Cerebellar nuclear complex (tissue), 1 donor: ENCODE measurements at regions not wholly inside any gene's neighbourhood (a gene's known extent, or its start where the extent isn't known, plus 50 kb on each side); places are given as distances from the start of the nearest gene placed in this dataset.
"Not testable (repeated sequence)": the region's sequence is repeated elsewhere in the genome, so short reads cannot be mapped to it uniquely, and the experiment has no call there.

Experiments used
- DNase-seq, 2 experiments: peaks; one replicate each; lab custom pipeline; 2025; lab: John Stamatoyannopoulos, UW

DNA sequence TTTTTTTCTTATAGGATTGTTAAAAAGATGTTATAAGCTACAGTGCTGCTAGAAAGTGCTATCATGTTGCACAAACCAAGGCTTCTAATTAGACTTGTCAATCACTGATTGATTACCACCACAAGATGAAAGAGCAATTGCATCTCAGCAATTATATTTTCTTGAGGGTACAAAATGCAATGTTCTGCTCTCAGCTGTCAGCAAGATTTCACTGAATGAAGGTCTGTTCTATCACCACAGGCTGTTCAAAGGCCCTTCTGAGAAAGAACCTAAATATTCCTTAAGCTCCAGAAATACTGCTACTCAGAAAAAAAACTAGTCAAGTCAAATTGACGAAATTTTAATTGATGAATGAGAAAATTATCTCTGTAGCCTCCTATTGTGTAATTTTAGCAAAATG is 301.9 kb upstream of the KYNU start:
- no peak for DNase-seq

DNA sequence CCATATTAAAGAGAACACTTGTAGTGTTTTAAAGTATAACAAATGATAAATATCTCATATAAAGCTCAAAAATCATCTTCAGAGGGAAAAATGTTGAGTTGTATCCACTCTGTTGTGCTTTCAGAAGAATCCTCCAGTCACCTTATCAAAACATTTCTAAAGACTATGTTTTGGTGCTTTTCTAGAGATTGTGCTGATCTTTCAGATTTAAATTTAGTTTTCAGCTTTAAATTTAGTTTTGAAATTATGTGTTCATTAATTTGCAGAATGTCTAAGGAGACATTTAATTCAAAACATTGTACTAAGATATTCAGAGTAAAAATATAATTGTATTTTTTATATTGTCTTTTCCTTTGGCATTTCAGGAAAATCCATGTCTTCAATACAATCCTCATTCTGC is 303.1 kb upstream of the KYNU start:
- DNase-seq, result no peak

DNA sequence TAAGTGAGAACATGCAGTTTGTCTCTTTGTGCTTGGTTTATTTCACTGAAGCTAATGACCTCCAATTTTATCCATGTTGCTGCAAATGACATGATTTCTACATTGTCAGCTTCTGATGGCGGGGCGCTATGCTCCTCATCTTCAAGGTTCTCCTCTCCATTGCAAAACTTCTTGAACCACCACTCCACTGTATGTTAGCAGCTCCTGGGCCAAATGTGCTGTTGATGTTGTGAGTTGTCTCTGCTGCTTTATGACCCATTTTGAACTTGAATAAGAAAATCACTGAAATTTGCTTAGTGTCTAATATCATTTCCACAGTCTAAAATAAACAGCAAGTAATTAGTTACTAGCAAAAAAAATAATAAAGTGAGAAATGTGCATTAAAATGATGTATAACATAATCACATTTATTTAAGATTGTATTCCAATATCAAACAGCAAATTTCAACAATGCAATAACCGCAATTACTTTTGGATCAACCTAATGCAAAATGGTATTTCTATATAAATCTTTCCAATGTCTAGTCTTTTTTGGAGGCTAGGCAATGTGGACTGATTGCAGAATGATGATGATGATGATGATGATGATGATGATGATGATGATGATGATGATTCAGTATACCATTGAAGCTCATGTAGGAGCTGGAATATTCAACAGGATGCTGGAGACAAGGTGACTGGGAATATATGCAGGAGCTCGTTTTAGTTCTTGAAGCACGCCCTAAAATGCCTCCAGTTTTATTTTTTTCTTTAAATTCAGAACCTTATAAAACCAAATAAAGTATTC is 304.9 kb upstream of the KYNU start:
- DNase-seq, result no peak

DNA sequence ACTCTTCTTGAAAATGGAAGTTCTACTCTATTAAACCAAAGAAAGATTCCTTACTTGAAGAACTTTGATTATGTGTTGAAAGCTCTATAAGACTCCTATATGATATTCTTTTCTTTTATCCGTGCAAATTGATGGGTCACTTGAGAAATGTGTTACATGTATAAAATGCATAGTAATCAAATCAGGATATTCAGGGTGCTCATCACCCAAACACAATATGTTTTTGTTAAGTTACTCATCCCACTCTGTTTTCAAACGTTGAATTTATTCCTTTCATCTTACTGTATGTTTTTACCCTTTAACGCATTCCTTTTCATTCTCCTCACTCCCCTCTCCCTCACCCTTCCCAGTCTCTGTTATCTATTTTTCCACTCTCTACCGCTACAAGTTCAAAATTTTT is 305.5 kb upstream of the KYNU start:
- no peak for DNase-seq

DNA sequence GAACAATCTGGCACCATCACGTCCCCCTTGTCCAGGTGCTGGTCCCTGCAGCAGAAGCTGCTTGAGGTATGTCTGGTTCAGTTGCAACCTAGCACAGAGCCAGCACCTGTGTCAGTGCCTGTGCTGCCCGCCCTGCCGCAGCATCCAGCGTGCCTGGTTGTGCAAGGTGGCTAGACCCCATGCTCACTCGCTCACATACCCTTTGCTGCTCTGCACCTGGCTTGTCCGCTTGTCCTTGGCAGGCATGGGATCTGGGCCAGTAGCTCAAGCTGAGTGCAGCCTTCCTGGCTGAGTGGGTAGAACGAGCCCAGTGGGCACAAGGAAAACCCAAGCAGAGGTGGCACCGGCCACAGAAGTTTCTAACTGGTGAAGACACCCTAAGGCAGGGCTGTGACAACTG is 314.6 kb upstream of the KYNU start:
- no peak for DNase-seq

DNA sequence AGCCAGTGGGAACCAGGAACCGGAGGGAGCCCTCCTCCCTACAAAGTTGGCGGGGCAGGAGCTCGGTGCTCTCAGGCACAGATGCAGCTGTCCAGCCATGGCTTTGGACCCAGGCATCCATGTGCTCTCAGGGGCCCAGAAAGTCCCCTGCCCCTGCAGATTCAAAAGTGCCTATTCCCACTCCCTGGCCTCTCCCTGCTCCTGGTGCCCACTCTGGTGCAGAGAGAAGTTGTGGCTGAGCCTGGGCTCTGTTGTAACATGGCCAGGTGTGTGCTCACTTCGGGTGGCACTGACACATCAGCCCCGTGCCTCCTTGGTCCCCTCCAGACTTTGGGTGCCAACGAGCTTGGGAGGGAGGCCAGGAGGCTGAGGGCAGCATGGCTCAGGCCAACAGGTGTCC is 315.8 kb upstream of the KYNU start:
- DNase-seq, result no peak

DNA sequence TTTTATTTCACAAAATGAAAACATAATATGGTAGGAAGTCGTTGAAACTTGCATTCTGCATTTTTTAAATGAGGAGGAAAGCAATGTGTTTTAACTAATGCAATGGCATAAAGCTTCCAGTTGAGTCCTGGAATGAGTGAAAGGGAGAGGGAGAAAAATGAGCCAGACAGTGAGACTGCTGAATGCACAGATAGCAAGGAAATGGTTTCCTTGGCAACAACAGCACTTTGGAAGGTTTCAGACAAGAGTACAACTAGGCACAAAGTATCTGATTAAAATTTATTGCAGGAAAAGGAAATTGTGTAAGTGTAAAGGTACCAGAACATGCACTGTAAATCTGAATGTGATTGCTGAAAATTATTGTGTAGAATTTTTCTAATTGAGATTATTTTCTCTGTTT is 320.1 kb upstream of the KYNU start:
- DNase-seq, result no peak

DNA sequence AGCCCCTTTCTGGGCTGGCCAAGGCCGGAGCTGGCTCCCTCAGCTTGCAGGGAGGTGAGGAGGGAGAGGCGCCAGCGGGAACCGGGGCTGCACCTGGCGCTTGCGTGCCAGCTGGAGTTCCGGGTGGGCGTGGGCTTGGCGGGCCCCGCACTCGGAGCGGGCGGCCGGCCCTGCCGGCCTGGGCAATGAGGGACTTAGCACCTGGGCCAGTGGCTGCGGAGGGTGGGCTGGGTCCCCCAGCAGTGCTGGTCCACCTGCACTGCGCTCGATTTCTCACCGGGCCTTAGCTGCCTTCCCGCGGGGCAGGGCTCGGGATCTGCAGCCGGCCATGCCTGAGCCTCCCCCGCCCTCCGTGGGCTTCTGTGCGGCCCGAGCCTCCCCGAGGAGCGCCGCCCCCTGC is 331.5 kb upstream of the KYNU start:
- not testable (repeated sequence) for DNase-seq

DNA sequence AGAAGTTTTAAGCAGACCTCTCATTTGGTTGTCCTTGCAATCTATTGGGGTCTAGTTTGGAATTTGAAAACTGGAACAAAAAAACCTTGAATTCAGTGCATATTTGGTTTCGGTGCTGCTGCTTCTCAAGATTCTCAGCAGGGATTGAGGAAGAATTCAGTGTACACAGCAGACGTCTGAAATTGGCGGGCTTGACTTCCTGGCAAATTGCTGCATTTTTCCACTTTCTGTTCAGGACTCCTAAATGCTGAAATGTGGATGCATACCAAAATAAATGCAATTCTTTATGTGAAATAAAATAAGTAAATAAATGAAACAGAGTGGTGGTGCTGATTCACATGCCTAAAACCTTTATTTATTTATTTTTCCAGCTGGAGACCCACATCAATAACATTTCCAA is 332.4 kb upstream of the KYNU start:
- DNase-seq, result no peak

DNA sequence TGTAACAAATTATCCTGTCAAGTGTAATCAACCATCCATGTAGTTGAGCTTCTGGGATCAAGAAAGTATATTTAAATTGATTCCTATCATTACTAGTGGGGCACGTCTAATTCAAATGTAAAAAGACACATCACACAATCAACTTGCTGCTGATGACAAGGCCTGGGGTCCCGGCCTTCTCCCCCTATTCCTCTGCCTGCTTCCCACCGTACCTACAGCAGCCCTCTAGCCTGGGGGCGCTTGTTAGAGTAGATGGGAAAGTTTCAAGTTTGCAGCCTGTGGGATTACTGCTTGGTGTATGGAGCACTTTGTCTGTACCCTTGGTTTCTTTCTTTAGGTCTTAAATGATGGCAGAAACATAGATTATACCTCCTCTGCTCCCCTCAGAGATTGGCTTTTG is 333.3 kb upstream of the KYNU start:
- DNase-seq, result no peak

DNA sequence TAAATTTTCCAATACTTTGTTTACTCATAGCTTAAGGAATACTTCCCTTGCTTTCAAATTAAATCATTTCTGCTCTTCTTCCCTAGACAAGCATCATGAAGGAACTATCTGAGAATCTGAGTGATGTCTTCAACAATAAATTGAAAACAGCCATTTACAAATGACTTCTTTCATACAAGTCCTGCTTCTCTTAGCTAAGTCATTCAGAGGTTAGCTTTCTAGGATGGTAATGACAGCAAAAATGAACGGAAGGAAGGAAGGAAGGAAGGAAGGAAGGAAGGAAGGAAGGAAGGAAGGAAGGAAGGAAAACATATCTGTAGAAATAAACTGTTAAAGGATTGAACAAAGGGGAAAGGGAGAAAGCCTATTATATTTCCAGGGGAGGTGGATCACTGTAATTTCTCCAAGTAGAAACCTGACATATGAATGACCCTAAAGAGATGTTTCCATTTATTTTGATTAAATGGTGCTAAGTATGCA is 335.0 kb upstream of the KYNU start:
- DNase-seq, result no peak

DNA sequence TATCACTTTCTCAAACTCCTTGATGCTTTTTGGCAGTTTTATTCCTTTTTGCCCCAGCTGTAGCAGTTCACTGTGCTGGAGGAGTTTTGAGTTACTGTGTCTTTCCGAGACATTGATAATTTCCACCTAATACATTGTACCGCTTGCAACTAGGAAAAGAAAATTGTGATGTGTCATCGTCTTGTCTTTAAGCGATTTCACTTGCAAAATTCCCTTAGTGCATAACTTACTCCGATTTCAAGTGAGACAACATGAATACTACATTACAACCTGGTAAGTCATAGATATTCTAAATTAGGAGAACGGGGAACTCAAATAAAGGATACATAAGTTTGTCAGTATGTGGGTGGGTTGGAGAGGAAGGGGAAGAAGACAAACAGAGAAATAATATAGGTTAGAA is 340.5 kb upstream of the KYNU start:
- DNase-seq, result no peak

DNA sequence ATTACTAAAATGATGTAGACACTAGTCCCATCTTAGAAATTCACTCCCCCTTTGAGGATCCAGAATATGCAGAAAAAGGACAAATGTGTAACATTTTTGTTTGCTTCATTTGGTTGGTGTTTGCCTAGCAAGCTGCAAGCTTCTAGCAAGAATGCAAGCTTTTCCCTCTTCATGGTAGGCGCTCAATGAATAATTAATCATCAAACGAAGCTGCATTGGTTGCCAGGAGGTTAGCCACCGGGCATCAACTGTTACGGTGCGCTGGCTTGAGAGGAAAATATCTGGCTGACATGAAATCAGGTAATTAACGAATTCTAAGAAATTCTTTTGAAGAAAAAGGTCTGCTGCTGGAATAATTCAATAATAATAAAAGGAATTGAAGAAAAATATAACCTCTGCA is 341.0 kb upstream of the KYNU start:
- no peak for DNase-seq

DNA sequence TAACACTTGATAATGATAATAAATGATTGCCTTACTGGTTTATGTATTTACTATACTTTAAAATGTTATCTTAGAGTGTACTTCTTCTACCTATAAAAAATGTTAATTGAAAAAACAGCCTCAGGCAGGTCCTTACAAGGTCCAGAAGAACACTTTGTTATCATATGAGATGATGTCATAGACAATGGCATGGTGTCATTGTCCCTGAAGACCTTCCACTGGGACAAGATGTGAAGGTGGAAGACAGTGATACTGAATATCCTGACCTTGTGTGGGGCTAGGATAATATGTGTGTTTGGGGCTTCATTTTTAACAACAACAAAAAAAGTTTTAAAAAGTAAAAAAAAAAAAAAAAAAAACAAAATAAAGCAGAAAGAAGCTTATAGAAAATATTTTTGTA is 342.2 kb upstream of the KYNU start:
- no peak for DNase-seq

DNA sequence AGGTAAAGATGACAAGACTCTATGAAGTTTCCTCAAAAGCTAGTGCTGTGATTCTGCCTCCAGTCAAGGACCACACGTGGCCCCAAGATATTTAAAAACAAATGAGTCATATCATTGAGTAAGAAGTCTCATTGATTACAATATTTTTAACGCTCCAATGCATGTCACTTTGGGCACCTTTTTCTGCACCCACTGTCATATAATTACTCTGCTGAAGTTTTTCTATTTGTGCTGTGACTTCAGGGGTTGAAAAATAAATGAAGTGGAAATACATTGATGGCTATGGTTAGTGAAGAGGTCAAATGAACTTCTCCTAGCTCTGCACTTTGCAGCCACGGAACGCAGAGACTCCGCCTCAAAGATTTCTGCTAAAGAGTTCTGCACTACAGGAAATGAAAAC is 344.3 kb upstream of the KYNU start:
- no peak for DNase-seq

DNA sequence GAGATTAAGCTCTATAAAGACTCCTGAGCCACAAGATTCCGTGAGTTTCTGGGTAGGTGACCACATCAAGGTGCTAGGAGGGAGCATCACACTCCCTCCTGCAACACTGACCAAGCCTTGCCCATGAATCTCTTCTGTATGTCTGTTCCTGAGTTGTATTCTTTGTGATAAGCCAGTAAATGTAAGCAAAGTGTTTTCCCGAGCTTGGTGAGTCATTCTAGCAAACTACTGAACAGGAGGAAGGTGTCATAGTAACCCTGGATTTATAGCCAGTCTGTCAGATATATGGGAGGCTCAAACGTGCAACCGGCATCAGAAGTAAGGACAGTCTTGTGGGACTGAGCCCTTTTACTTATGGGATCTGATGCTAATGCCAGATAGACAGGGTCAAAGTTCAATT is 346.1 kb upstream of the KYNU start:
- no peak for DNase-seq

DNA sequence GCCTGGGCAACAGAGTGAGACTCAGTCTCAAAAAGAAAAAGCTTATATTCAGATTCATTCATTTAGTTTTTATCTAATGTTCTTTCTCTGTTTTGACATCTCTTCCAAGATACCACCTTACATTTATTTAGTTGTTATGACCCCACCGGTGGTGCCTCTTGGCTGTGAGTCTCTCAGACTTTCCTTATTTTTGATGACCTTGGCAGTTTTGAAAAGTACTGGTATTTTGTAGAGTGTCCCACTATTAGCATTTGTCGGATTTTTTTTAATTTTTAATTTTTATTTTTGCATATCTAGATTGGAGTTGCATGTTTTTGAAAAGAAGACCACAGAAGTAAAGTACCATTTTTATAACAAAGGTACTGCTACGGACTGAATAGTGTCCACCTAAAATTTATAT is 351.7 kb upstream of the KYNU start:
- no peak for DNase-seq

DNA sequence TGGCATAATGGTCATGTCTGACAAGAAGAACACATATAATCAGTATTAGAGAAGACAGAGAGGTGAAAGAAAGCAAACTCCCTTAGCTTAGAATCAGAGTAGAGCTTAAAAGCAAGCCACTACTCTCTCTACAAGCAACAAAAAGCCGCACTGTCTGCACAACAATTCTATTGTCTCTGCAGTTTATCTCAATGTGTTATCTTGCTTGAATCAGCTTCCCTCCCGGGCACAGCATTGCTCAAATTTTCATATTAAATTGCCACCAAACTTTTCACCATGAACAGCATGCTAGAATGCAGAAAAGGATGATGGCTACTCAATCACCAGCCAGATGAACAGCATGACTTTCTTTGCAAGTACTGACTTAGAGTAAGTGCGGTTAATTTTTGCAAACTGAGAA is 356.0 kb upstream of the KYNU start:
- no peak for DNase-seq

DNA sequence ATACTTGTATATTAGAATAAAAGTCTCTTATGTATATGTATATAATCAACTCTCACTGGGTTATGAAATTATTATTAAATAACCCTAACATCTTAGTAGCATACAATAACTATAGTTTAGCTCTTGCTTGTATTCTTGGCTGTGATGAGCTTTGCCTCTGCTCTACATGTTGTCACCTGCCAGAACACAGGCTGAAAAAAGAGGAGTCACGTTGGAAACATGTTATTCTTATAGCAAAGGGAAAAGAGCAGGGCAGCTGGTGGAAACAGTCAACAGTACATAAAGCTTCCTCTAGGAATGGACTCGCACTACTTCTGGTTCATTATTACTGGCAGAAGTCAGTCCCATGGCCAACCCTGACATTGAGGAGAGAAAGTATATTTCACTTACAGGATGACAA is 362.0 kb upstream of the KYNU start:
- no peak for DNase-seq

DNA sequence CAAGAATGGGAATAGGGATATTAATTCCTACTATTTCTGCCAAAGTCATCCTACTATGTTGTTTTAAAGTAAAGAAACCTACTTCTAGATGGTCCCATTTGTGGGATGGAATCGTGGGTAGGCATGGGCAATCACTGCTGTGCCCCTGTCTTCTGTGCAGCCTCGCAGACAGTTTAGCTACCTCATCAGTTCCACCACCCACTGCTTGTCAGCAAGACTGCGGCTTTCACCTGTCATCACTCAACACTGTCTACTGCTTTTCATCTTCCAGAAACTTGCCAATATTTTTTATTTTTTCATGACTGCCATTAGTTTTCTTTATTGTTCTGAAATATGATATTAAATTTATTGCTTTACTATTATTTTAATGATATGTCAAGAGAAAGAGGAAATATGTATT is 368.1 kb upstream of the KYNU start:
- no peak for DNase-seq

DNA sequence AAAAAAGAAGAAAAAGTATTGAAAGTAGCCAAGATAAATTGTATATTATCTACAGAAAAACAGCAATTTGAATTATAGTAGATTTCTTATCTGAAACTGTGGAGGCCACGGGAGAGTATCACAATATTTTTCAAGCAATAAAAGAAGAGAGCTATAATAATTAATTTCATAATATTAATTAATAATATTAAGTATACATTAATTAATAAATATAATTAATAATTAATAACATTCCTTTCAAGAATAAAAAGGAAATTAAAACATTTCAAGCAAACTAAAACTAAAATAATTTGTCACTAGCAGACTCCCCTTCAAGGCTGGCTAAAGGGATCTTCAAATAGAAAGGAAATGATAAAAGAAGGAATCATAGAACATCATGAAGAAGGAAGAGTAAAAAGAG is 372.7 kb upstream of the KYNU start:
- no peak for DNase-seq

DNA sequence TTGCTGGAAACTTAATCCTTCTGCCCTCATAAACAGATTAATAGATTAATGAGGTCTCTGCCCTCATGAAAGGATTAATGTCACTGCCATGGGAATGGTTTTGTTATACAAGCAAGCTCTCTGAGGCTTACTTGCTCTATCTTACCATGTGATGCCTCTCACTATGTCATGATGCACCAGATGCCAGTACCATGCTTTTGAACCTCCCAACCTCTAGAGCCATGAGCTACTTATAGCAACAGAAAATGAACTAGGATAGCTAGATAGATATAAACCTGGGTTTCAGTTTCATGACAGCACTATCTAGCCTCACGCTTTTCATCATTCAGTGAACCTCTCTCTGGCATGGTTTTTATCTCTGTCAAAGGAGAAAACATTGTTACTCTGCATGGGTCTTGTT is 371.6 kb upstream of the LRP1B start:
- no peak for DNase-seq

DNA sequence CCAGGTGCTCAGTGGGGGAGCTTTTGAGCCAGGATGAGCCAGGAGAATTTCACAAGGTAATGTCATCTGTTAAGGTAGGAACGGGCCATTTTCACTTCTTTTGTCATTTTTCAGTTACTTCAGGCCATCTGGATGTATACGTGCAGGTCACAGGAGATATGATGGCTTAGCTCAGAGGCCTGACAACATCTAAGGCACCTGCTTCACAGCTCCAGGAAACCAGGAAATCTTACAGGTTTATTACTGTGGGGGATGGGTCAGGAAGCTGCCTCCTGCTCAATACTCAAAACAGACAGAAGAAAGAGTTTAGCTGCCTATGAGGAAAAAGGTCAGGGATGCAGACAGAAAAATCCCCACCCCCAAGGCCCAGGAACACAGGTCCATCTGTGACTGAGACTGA is 364.3 kb upstream of the LRP1B start:
- DNase-seq, result no peak

DNA sequence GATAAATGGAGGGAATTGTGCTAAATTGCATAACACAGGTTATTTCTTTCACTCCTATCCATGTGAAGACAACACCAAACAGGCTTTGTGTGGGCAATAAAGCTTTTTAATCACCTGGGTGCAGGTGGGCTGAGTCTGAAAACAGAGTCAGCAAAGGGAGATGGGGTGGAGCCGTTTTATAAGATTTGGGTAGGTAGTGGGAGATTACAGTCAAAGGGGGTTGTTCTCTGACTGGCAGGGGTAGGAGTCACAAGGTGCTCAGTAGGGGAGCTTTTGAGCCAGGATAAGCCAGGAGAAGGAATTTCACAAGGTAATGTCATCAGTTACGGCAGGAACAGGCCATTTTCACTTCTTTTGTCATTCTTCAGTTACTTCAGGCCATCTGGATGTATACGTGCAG is 358.8 kb upstream of the LRP1B start:
- not testable (repeated sequence) for DNase-seq
